HepG2 (cell line): ENCODE measurements at regions not wholly inside any gene's neighbourhood (a gene's known extent, or its start where the extent isn't known, plus 50 kb on each side); places are given as distances from the start of the nearest gene placed in this dataset.

Experiments used
- ATAC-seq: fragments of 200-7000 bp; cut with Tn5 transposase; 3 replicates; pipeline ENCODE4 v1.9.1; 2020; ENCODE audit warnings: mild to moderate bottlenecking, moderate library complexity
- BruUV-seq: library from RNA; stranded (reverse); fragments of 400-500 nt; replicated peaks from 2 replicates; lab custom pipeline; 2021; lab: Mats Ljungman, UMichigan
- CTCF ChIA-PET: fragments of 300-600 bp; formaldehyde crosslinking; extraction: SDS; loops from one replicate; lab custom pipeline; 2021; ENCODE audit warnings: low total read pairs, inconsistent platforms, low intra/inter-chr PET ratio; lab: Yijun Ruan, JAX
- POLR2A ChIA-PET: fragments of 350-600 bp; sonication (Branson Sonifier 250); formaldehyde crosslinking; loops from one replicate; lab custom pipeline; 2020; ENCODE audit warnings: antibody characterized with exemption, inconsistent platforms; lab: Yijun Ruan, JAX
- DNase-seq: peaks from one replicate; pipeline ENCODE4 v3.0.0-alpha.2; 2015; ENCODE audit warnings: low spot score
- FAIRE-seq: peaks from 3 replicates; lab custom pipeline; 2011; peaks lifted over from hg19 to GRCh38; lab: Jason Lieb, UNC
- H2AFZ ChIP-seq: one replicate; pipeline ENCODE4 v1.6.1; 2011; ENCODE audit warnings: low read length, inconsistent platforms
- H3K27ac ChIP-seq: fragments of 300-600 bp; 3 replicates; pipeline ENCODE4 v1.8.0; 2011; ENCODE audit warnings: mixed run types, mild to moderate bottlenecking, mixed read lengths, low read length, inconsistent platforms; ENCODE audit not compliant: insufficient read depth; ENCODE audit errors: extremely low read length
- H3K27me3 ChIP-seq, 2 experiments: fragments of 200-600 bp in 1 of 2; 2 replicates in 1 of 2; 3 replicates in 1 of 2; pipeline versions ENCODE4 v1.6.0 to v1.8.0; 2011; ENCODE audit warnings: low read length in 2 of 2, mild to moderate bottlenecking in 2 of 2, moderate library complexity in 2 of 2, inconsistent platforms in 1 of 2; ENCODE audit not compliant: insufficient read depth in 2 of 2, control insufficient read depth in 1 of 2
- H3K36me3 ChIP-seq, 2 experiments: fragments of 200-600 bp in 1 of 2; replicated peaks in 1 of 2; 2 replicates in 1 of 2; 3 replicates in 1 of 2; pipeline versions ENCODE4 v1.5.1 to v1.8.0; 2011; ENCODE audit warnings: low read length in 2 of 2, inconsistent platforms in 1 of 2; ENCODE audit not compliant: insufficient read depth in 2 of 2, control insufficient read depth in 1 of 2
- H3K4me1 ChIP-seq: 2 replicates; pipeline ENCODE4 v1.5.1; 2012; ENCODE audit warnings: low read length, inconsistent platforms; ENCODE audit not compliant: insufficient read depth
- H3K4me2 ChIP-seq: 2 replicates; pipeline ENCODE4 v1.6.0; 2011; ENCODE audit warnings: low read depth, low read length, inconsistent platforms
- H3K4me3 ChIP-seq, 3 experiments: fragments of 200-600 bp in 1 of 3; sonication (generic), shearing (Covaris generic) in 1 of 3; replicated peaks in 1 of 3; 2 replicates each; pipeline ENCODE4 v1.5.1; 2011 to 2016; ENCODE audit warnings: low read length in 3 of 3, inconsistent platforms in 2 of 3, low read depth in 2 of 3, mild to moderate bottlenecking in 2 of 3, control low read depth in 1 of 3, mixed read lengths in 1 of 3; ENCODE audit not compliant: insufficient read depth in 1 of 3
- H3K79me2 ChIP-seq: one replicate; pipeline ENCODE4 v1.6.1; 2011; ENCODE audit warnings: low read length, inconsistent platforms; ENCODE audit not compliant: insufficient read depth
- H3K9ac ChIP-seq: 2 replicates; pipeline ENCODE4 v1.6.0; 2011; ENCODE audit warnings: mild to moderate bottlenecking, low read depth, low read length, inconsistent platforms; ENCODE audit not compliant: insufficient read depth
- H3K9me3 ChIP-seq: 2 replicates; pipeline ENCODE4 v1.5.1; 2012; ENCODE audit warnings: mild to moderate bottlenecking, low read length
- H4K20me1 ChIP-seq: 2 replicates; pipeline ENCODE4 v1.6.0; 2011; ENCODE audit warnings: inconsistent platforms, mild to moderate bottlenecking, low read length, moderate library complexity; ENCODE audit not compliant: insufficient read depth
- HOXA5 ChIP-seq: sonication (generic); formaldehyde crosslinking; IDR thresholded peaks from 2 replicates; pipeline ENCODE4 v1.4.0; 2020; ENCODE audit warnings: missing genetic modification reagents
- NCOA2 ChIP-seq: sonication (generic); formaldehyde crosslinking; IDR thresholded peaks from 2 replicates; pipeline ENCODE4 v1.8.0; 2022; ENCODE audit warnings: inconsistent platforms
- POLR2AphosphoS5 ChIP-seq: IDR thresholded peaks from 2 replicates; pipeline ENCODE4 v1.6.1; 2012; ENCODE audit warnings: low read depth, low read length
- REPIN1 ChIP-seq: sonication (generic); formaldehyde crosslinking; IDR thresholded peaks from 2 replicates; pipeline ENCODE4 v1.8.0; 2022; ENCODE audit warnings: missing genetic modification reagents, low read depth, mild to moderate bottlenecking, borderline replicate concordance
- TAF15 ChIP-seq: fragments of 200-400 bp; formaldehyde crosslinking; IDR thresholded peaks from one replicate; pipeline ENCODE4 v1.6.1; 2018; ENCODE audit warnings: mild to moderate bottlenecking, low read depth, low read length; ENCODE audit not compliant: poor library complexity, severe bottlenecking
- ZBTB7A ChIP-seq: sonication (generic); formaldehyde crosslinking; IDR thresholded peaks from 2 replicates; pipeline ENCODE4 v1.8.0; 2022; ENCODE audit warnings: mild to moderate bottlenecking, missing genetic modification reagents
- ZNF225 ChIP-seq: sonication (generic); formaldehyde crosslinking; IDR thresholded peaks from 2 replicates; pipeline ENCODE4 v1.4.0; 2020; ENCODE audit warnings: mild to moderate bottlenecking, missing genetic modification reagents
- ZNF496 ChIP-seq: sonication (generic); formaldehyde crosslinking; IDR thresholded peaks from 2 replicates; pipeline ENCODE4 v1.8.1; 2023; ENCODE audit warnings: mild to moderate bottlenecking, moderate library complexity, missing genetic modification reagents; ENCODE audit not compliant: insufficient replicate concordance
- WGBS: methylation state at CpG from one replicate; pipeline ENCODE4 v1.1.6; 2017; ENCODE audit warnings: low lambda C conversion rate; 5-methylcytosine and 5-hydroxymethylcytosine counted together
- in situ Hi-C: cut with HindIII; loops from 2 replicates; pipeline ENCODE4 v1.10.0; 2017; ENCODE audit warnings: low pct_unique_long_range_greater_than_20kb; ENCODE audit not compliant: extremely low pct_ligation_motif_present
- intact Hi-C: fragments of 100-400 bp; cut with micrococcal nuclease; formaldehyde crosslinking; loops from one replicate; pipeline ENCODE4 v1.10.0; 2022; ENCODE audit not compliant: unreplicated experiment

- WGBS: 49% methylated on average over 4 of the region's 4 CpGs
- TF ChIP-seq HOXA5 (CRISPR knock-in tag): no peak
- no peak for TF ChIP-seq ZBTB7A (CRISPR knock-in tag)
- TF ChIP-seq NCOA2 (CRISPR knock-in tag): no peak
- TF ChIP-seq TAF15: no peak
- no peak for TF ChIP-seq ZNF496 (CRISPR knock-in tag)
- TF ChIP-seq REPIN1: no peak
- TF ChIP-seq ZNF225 (CRISPR knock-in tag): no peak
- no peak overlapping the region for H2AFZ ChIP-seq
- no peaks in the 10 kb centered on the region for H3K36me3 ChIP-seq
- intact Hi-C loops (no loop called here), in situ Hi-C loops (no loop called here)
- no peak overlapping the region for H3K9ac ChIP-seq
- POLR2A ChIA-PET: no interaction called here
- DNase-seq: no peak
- H3K4me2 ChIP-seq: no peak overlapping the region
- H3K4me3 ChIP-seq: no peak overlapping the region
- no peak overlapping the region for H3K27ac ChIP-seq
- no peaks in the 10 kb centered on the region for H3K79me2 ChIP-seq
- H4K20me1 ChIP-seq: no peaks in the 10 kb centered on the region
- BruUV-seq: no TSS peak
- H3K27me3 ChIP-seq: no peaks in the 10 kb centered on the region
- no peak for ATAC-seq
- no peaks in the 10 kb centered on the region for H3K4me1 ChIP-seq
- FAIRE-seq: no peak
- H3K9me3 ChIP-seq: no peaks in the 10 kb centered on the region
- CTCF ChIA-PET: no interaction called here
Observed at GRCh38 chr10:53387562-53387961, 615.0 kb upstream of the MBL2 start.

GRCh38 chr10:53382543-53382942 is 610.0 kb upstream of the MBL2 start:
- no TSS peak for BruUV-seq
- Histone ChIP-seq H3K79me2 (no peaks in the 10 kb centered on the region), H3K4me1 (no peaks in the 10 kb centered on the region), H2AFZ (no peak overlapping the region), H3K27me3 (no peaks in the 10 kb centered on the region), H3K4me3 (no peak overlapping the region), H4K20me1 (no peaks in the 10 kb centered on the region), H3K9ac (no peak overlapping the region), H3K4me2 (no peak overlapping the region), H3K9me3 (no peaks in the 10 kb centered on the region), H3K27ac (no peak overlapping the region), H3K36me3 (no peaks in the 10 kb centered on the region)
- ChIA-PET CTCF (no interaction called here), POLR2A (no interaction called here)
- DNase-seq: no peak
- FAIRE-seq: no peak
- no peak for ATAC-seq
- TF ChIP-seq POLR2AphosphoS5: no peak
- WGBS: 1% methylated on average over 3 of the region's 3 CpGs
- in situ Hi-C loops (no loop called here), intact Hi-C loops (no loop called here)
